Lower leg skin (tissue), 3 donors: ENCODE measurements at regions not wholly inside any gene's neighbourhood (a gene's known extent, or its start where the extent isn't known, plus 50 kb on each side); places are given as distances from the start of the nearest gene placed in this dataset.

Experiments
- POLR2A ChIP-seq, 2 donors: fragments of 450-650 bp; IDR thresholded peaks; one replicate each; pipeline ENCODE4 v1.6.1; 2016 to 2017; ENCODE audit warnings: antibody characterized with exemption in 2 of 2, mild to moderate bottlenecking in 1 of 2, moderate library complexity in 1 of 2
- TF ChIP-seq, protein P1 (sequence below), 3 donors: fragments of 450-650 bp; IDR thresholded peaks; one replicate each; pipeline ENCODE4 v1.5.1; 2016; ENCODE audit warnings: antibody characterized with exemption in 3 of 3, mild to moderate bottlenecking in 3 of 3, moderate library complexity in 2 of 3

GRCh38 chr12:91400271-91400670 is 217.7 kb upstream of the DCN start:
- TF ChIP-seq, protein P1, sequence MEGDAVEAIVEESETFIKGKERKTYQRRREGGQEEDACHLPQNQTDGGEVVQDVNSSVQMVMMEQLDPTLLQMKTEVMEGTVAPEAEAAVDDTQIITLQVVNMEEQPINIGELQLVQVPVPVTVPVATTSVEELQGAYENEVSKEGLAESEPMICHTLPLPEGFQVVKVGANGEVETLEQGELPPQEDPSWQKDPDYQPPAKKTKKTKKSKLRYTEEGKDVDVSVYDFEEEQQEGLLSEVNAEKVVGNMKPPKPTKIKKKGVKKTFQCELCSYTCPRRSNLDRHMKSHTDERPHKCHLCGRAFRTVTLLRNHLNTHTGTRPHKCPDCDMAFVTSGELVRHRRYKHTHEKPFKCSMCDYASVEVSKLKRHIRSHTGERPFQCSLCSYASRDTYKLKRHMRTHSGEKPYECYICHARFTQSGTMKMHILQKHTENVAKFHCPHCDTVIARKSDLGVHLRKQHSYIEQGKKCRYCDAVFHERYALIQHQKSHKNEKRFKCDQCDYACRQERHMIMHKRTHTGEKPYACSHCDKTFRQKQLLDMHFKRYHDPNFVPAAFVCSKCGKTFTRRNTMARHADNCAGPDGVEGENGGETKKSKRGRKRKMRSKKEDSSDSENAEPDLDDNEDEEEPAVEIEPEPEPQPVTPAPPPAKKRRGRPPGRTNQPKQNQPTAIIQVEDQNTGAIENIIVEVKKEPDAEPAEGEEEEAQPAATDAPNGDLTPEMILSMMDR (IDR thresholded peaks at IDR 0.05): no peak
- no peak for TF ChIP-seq POLR2A (IDR thresholded peaks at IDR 0.05)
